Mucosa of rectum (tissue), 2 donors: ENCODE measurements at regions not wholly inside any gene's neighbourhood (a gene's known extent, or its start where the extent isn't known, plus 50 kb on each side); places are given as distances from the start of the nearest gene placed in this dataset.

Experiments
- H3K27ac ChIP-seq, 2 donors: one replicate each; pipeline ENCODE4 v1.7.0; 2013; ENCODE audit warnings: inconsistent platforms in 2 of 2, low read depth in 2 of 2, low read length in 2 of 2
- H3K27me3 ChIP-seq, 2 donors: one replicate each; pipeline ENCODE4 v1.7.0; 2013; ENCODE audit warnings: low read length in 2 of 2; ENCODE audit not compliant: control insufficient read depth in 2 of 2, insufficient read depth in 2 of 2
- H3K36me3 ChIP-seq, 2 donors: one replicate each; pipeline ENCODE4 v1.7.0; 2013; ENCODE audit warnings: low read length in 2 of 2; ENCODE audit not compliant: control insufficient read depth in 2 of 2, insufficient read depth in 2 of 2
- H3K4me1 ChIP-seq, 2 donors: one replicate each; pipeline ENCODE4 v1.7.0; 2013; ENCODE audit warnings: low read length in 2 of 2, mild to moderate bottlenecking in 1 of 2; ENCODE audit not compliant: control insufficient read depth in 2 of 2, insufficient read depth in 2 of 2
- H3K4me3 ChIP-seq, 2 donors: one replicate each; pipeline ENCODE4 v1.7.0; 2013; ENCODE audit warnings: low read length in 2 of 2
- H3K9ac ChIP-seq, 2 donors: one replicate each; pipeline ENCODE4 v1.7.0; 2013; ENCODE audit warnings: low read length in 2 of 2, low read depth in 1 of 2, mild to moderate bottlenecking in 1 of 2
- H3K9me3 ChIP-seq, 2 donors: one replicate each; pipeline ENCODE4 v1.7.0; 2013; ENCODE audit warnings: low read length in 2 of 2; ENCODE audit not compliant: control insufficient read depth in 2 of 2
- donor health status: healthy.
- donor health status: Normal muscosa, but diverticular disease.

GRCh38 chr6:169862892-169863525 lies 111.6 kb downstream of the ERMARD start:
- no peaks in the 10 kb centered on the region for H3K4me1 ChIP-seq
- H3K9ac ChIP-seq, result no peak overlapping the region
- H3K9me3 ChIP-seq, result peaks cover 0 to under 1% of the 10 kb centered on the region in 2 donors
- H3K27ac ChIP-seq, result peak overlapping the region; percentile 62 to 63
- H3K36me3 ChIP-seq, result no peaks in the 10 kb centered on the region
- no peaks in the 10 kb centered on the region for H3K27me3 ChIP-seq
- H3K4me3 ChIP-seq, result no peak overlapping the region

GRCh38 chr6:169862043-169862891 lies 110.8 kb downstream of the ERMARD start:
- Histone ChIP-seq H3K4me3 (no peak overlapping the region), H3K27me3 (no peaks in the 10 kb centered on the region), H3K9ac (no peak overlapping the region), H3K4me1 (no peaks in the 10 kb centered on the region), H3K27ac (peak overlapping the region; percentile 62 to 63), H3K36me3 (no peaks in the 10 kb centered on the region), H3K9me3 (peaks cover 0 to 3% of the 10 kb centered on the region in 2 donors)

- Histone ChIP-seq H3K27ac (peak overlapping the region; percentile 45 to 52), H3K4me1 (no peaks in the 10 kb centered on the region), H3K9ac (no peak overlapping the region), H3K9me3 (peaks cover 0 to 3% of the 10 kb centered on the region in 2 donors), H3K4me3 (no peak overlapping the region), H3K27me3 (no peaks in the 10 kb centered on the region), H3K36me3 (no peaks in the 10 kb centered on the region)
These were observed 110.1 kb downstream of the ERMARD start for GRCh38 chr6:169861431-169862042.

GRCh38 chr6:169859978-169860703 lies 108.7 kb downstream of the ERMARD start:
- Histone ChIP-seq H3K27me3 (no peaks in the 10 kb centered on the region), H3K36me3 (no peaks in the 10 kb centered on the region), H3K9me3 (peaks cover 0 to 3% of the 10 kb centered on the region in 2 donors), H3K4me3 (no peak overlapping the region), H3K4me1 (no peaks in the 10 kb centered on the region), H3K9ac (no peak overlapping the region), H3K27ac (no peak overlapping the region)

- H3K9me3 ChIP-seq, result peaks cover 0 to 3% of the 10 kb centered on the region in 2 donors
- H3K27ac ChIP-seq, result no peak overlapping the region
- no peak overlapping the region for H3K4me3 ChIP-seq
- no peaks in the 10 kb centered on the region for H3K4me1 ChIP-seq
- H3K27me3 ChIP-seq, result no peaks in the 10 kb centered on the region
- H3K9ac ChIP-seq, result no peak overlapping the region
- H3K36me3 ChIP-seq, result no peaks in the 10 kb centered on the region
These were observed 108.1 kb downstream of the ERMARD start for GRCh38 chr6:169859401-169859977.

GRCh38 chr6:169858935-169859351 lies 107.5 kb downstream of the ERMARD start:
- no peak overlapping the region for H3K27ac ChIP-seq
- H3K9ac ChIP-seq, result no peak overlapping the region
- H3K36me3 ChIP-seq, result no peaks in the 10 kb centered on the region
- no peak overlapping the region for H3K4me3 ChIP-seq
- H3K27me3 ChIP-seq, result no peaks in the 10 kb centered on the region
- no peaks in the 10 kb centered on the region for H3K4me1 ChIP-seq
- H3K9me3 ChIP-seq, result peaks cover 0 to 3% of the 10 kb centered on the region in 2 donors

- Histone ChIP-seq H3K36me3 (no peaks in the 10 kb centered on the region), H3K27ac (no peak overlapping the region), H3K27me3 (no peaks in the 10 kb centered on the region), H3K4me1 (no peaks in the 10 kb centered on the region), H3K4me3 (no peak overlapping the region), H3K9me3 (peaks cover 0 to 3% of the 10 kb centered on the region in 2 donors), H3K9ac (no peak overlapping the region)
These were observed 107.0 kb downstream of the ERMARD start for GRCh38 chr6:169858293-169858934.

GRCh38 chr6:169857343-169858292 lies 106.2 kb downstream of the ERMARD start:
- no peaks in the 10 kb centered on the region for H3K27me3 ChIP-seq
- no peaks in the 10 kb centered on the region for H3K4me1 ChIP-seq
- H3K9ac ChIP-seq, result no peak overlapping the region
- H3K4me3 ChIP-seq, result no peak overlapping the region
- H3K9me3 ChIP-seq, result peaks cover 0 to 3% of the 10 kb centered on the region in 2 donors
- no peak overlapping the region for H3K27ac ChIP-seq
- no peaks in the 10 kb centered on the region for H3K36me3 ChIP-seq
